ENCODE measurements at regions not wholly inside any gene's neighbourhood (a gene's known extent, or its start where the extent isn't known, plus 50 kb on each side); places are given as distances from the start of the nearest gene placed in this dataset.

DNA sequence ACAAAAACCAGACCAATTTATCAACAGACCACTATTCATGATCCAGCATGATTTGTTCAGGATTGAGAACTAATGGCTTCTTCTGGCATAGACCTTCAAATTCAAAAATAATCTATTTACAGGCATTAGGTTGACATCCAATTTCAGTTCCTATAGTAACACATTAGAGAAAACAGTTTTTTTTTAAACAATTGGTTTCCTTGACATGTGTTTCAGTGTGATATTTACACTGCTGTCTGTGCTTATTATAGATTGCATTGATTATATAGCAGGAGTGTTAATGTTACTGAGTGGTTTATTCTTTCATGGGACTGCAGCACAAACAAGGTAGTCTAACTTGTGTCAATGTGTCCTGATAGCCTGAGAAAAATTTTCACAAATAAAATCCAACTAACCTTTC, 579.3 kb downstream of the PLOD2 start:
- TF ChIP-seq POLR2A (IDR thresholded peaks at IDR 0.05), result no peak
- TF ChIP-seq, protein P1, sequence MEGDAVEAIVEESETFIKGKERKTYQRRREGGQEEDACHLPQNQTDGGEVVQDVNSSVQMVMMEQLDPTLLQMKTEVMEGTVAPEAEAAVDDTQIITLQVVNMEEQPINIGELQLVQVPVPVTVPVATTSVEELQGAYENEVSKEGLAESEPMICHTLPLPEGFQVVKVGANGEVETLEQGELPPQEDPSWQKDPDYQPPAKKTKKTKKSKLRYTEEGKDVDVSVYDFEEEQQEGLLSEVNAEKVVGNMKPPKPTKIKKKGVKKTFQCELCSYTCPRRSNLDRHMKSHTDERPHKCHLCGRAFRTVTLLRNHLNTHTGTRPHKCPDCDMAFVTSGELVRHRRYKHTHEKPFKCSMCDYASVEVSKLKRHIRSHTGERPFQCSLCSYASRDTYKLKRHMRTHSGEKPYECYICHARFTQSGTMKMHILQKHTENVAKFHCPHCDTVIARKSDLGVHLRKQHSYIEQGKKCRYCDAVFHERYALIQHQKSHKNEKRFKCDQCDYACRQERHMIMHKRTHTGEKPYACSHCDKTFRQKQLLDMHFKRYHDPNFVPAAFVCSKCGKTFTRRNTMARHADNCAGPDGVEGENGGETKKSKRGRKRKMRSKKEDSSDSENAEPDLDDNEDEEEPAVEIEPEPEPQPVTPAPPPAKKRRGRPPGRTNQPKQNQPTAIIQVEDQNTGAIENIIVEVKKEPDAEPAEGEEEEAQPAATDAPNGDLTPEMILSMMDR (IDR thresholded peaks at IDR 0.05), result no peak
- TF ChIP-seq POLR2AphosphoS5 (IDR thresholded peaks at IDR 0.05), result no peak

All from sigmoid colon (tissue), 4 donors.